ENCODE measurements at regions not wholly inside any gene's neighbourhood (a gene's known extent, or its start where the extent isn't known, plus 50 kb on each side); places are given as distances from the start of the nearest gene placed in this dataset.

GRCh38 chr12:67727702-67728666 is 79.4 kb downstream of the DYRK2 start:
- H3K27me3 Mint-ChIP-seq = no peaks in the 10 kb centered on the region
- no peak overlapping the region for H3K27ac Mint-ChIP-seq
- ATAC-seq (no peak), DNase-seq (no peak)
- ChIA-PET CTCF (no interaction called here), POLR2A (interaction anchor here (1.0 kb wide), 1 partner anchor 470 kb away, joined by 4 read pairs; no protein-coding TSS in a partner anchor)
- no peaks in the 10 kb centered on the region for H3K36me3 Mint-ChIP-seq (ENCODE audit: low read depth)
- no peak for TF ChIP-seq CTCF (IDR thresholded peaks at IDR 0.05)
- no peaks in the 10 kb centered on the region for H3K4me1 Mint-ChIP-seq (ENCODE audit: low read depth)
- intact Hi-C loops (cut with micrococcal nuclease) = no loop called here
- H3K9me3 Mint-ChIP-seq = no peaks in the 10 kb centered on the region
- H3K4me3 Mint-ChIP-seq = no peak overlapping the region

GRCh38 chr12:67732857-67733256 is 84.3 kb downstream of the DYRK2 start:
- H3K4me1 Mint-ChIP-seq (ENCODE audit: low read depth) = no peaks in the 10 kb centered on the region
- ATAC-seq (no peak), DNase-seq (no peak)
- no peaks in the 10 kb centered on the region for H3K27me3 Mint-ChIP-seq
- H3K9me3 Mint-ChIP-seq = no peaks in the 10 kb centered on the region
- no peak overlapping the region for H3K27ac Mint-ChIP-seq
- no peak for TF ChIP-seq CTCF (IDR thresholded peaks at IDR 0.05)
- intact Hi-C loops (cut with micrococcal nuclease) = no loop called here
- H3K36me3 Mint-ChIP-seq (ENCODE audit: low read depth) = no peaks in the 10 kb centered on the region
- ChIA-PET CTCF (interaction anchor here (1.7 kb wide), 1 partner anchor 40 kb away, joined by 3 read pairs; no protein-coding TSS in a partner anchor), POLR2A (interaction anchor here (1.2 kb wide), 1 partner anchor 33 kb away, joined by 3 read pairs; no protein-coding TSS in a partner anchor)
- no peak overlapping the region for H3K4me3 Mint-ChIP-seq

DNA sequence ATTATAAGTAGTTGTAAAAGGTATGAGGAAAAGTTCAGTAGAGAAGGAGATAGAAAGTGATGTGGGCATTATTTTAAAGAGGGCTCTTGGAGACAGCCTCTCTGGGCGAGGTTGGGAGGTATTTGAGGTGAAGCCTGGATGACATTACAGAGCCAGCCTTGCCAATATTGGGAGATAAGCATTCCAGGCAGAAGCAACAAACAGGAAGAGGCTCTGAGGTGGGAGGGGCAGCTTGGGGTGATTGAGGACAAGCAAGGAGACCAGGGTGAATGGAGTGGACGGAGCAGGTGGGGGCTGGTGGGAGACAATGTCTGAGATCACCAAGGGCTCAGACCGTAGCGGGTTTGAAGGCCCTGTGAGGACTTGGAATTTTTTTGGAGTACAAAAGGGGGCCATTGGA is 87.3 kb downstream of the DYRK2 start:
- intact Hi-C loops (cut with micrococcal nuclease) = no loop called here
- no peak overlapping the region for H3K27ac Mint-ChIP-seq
- TF ChIP-seq CTCF (IDR thresholded peaks at IDR 0.05) = no peak
- POLR2A ChIA-PET = no interaction called here
- no peak for ATAC-seq
- no peak for DNase-seq
- no peak overlapping the region for H3K4me3 Mint-ChIP-seq
- no peaks in the 10 kb centered on the region for H3K27me3 Mint-ChIP-seq
- CTCF ChIA-PET = no interaction called here
- no peaks in the 10 kb centered on the region for H3K36me3 Mint-ChIP-seq (ENCODE audit: low read depth)
- no peaks in the 10 kb centered on the region for H3K4me1 Mint-ChIP-seq (ENCODE audit: low read depth)
- H3K9me3 Mint-ChIP-seq = no peaks in the 10 kb centered on the region

- CTCF ChIA-PET = interaction anchor here (0.9 kb wide), 1 partner anchor 202 kb away, joined by 3 read pairs; no protein-coding TSS in a partner anchor
- H3K27me3 Mint-ChIP-seq = no peaks in the 10 kb centered on the region
- H3K36me3 Mint-ChIP-seq (ENCODE audit: low read depth) = no peaks in the 10 kb centered on the region
- DNase-seq (no peak), ATAC-seq (no peak)
- H3K4me1 Mint-ChIP-seq (ENCODE audit: low read depth) = no peaks in the 10 kb centered on the region
- H3K27ac Mint-ChIP-seq = no peak overlapping the region
- TF ChIP-seq CTCF (IDR thresholded peaks at IDR 0.05) = no peak
- POLR2A ChIA-PET = no interaction called here
- intact Hi-C loops (cut with micrococcal nuclease) = no loop called here
- no peaks in the 10 kb centered on the region for H3K9me3 Mint-ChIP-seq
- H3K4me3 Mint-ChIP-seq = no peak overlapping the region
Measured at GRCh38 chr12:67740711-67741110, 92.2 kb downstream of the DYRK2 start.

GRCh38 chr12:67741270-67741669 is 92.7 kb downstream of the DYRK2 start:
- Mint-ChIP-seq H3K27me3 (no peaks in the 10 kb centered on the region), H3K9me3 (no peaks in the 10 kb centered on the region), H3K4me1 (ENCODE audit: low read depth) (no peaks in the 10 kb centered on the region), H3K4me3 (no peak overlapping the region), H3K27ac (no peak overlapping the region), H3K36me3 (ENCODE audit: low read depth) (no peaks in the 10 kb centered on the region)
- ATAC-seq = no peak
- no peak for TF ChIP-seq CTCF (IDR thresholded peaks at IDR 0.05)
- no peak for DNase-seq
- ChIA-PET CTCF (interaction anchor here (0.9 kb wide), 1 partner anchor 202 kb away, joined by 3 read pairs; no protein-coding TSS in a partner anchor), POLR2A (no interaction called here)
- intact Hi-C loops (cut with micrococcal nuclease) = no loop called here

All from activated CD8-positive, alpha-beta T cell treated with anti-CD3 and anti-CD28 coated beads for 36 hours (primary cell).